ENCODE measurements at regions not wholly inside any gene's neighbourhood (a gene's known extent, or its start where the extent isn't known, plus 50 kb on each side); places are given as distances from the start of the nearest gene placed in this dataset.

DNA sequence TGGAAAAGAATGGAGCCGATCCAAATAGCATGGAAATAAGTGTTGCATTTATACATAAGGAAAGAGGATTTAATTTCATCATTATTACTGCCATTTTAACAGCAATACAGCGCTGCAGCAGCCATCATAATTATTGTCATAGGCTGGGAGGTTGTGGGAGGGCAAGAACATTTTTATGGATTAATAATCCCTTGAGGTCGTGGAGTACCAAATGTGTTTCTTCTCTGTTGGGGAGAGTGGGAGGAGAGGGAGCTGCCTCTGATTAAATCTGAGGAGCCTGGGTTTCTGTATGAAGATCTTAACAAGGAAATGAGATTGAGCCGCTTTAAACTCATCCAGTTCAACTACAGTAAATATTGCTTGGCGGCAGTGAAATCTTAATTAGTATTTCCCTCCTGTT lies 805.9 kb downstream of the PCDH17 start:
- TF ChIP-seq, protein P1, sequence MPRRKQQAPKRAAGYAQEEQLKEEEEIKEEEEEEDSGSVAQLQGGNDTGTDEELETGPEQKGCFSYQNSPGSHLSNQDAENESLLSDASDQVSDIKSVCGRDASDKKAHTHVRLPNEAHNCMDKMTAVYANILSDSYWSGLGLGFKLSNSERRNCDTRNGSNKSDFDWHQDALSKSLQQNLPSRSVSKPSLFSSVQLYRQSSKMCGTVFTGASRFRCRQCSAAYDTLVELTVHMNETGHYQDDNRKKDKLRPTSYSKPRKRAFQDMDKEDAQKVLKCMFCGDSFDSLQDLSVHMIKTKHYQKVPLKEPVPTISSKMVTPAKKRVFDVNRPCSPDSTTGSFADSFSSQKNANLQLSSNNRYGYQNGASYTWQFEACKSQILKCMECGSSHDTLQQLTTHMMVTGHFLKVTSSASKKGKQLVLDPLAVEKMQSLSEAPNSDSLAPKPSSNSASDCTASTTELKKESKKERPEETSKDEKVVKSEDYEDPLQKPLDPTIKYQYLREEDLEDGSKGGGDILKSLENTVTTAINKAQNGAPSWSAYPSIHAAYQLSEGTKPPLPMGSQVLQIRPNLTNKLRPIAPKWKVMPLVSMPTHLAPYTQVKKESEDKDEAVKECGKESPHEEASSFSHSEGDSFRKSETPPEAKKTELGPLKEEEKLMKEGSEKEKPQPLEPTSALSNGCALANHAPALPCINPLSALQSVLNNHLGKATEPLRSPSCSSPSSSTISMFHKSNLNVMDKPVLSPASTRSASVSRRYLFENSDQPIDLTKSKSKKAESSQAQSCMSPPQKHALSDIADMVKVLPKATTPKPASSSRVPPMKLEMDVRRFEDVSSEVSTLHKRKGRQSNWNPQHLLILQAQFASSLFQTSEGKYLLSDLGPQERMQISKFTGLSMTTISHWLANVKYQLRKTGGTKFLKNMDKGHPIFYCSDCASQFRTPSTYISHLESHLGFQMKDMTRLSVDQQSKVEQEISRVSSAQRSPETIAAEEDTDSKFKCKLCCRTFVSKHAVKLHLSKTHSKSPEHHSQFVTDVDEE (CRISPR knock-in tag; IDR thresholded peaks at IDR 0.05): no peak
- TF ChIP-seq ZFP30 (CRISPR knock-in tag; IDR thresholded peaks at IDR 0.05): no peak
- TF ChIP-seq PPARA (CRISPR knock-in tag; IDR thresholded peaks at IDR 0.05; ENCODE audit: borderline replicate concordance): no peak
- TF ChIP-seq SNAI2 (CRISPR knock-in tag; IDR thresholded peaks at IDR 0.05): no peak
- no peak for TF ChIP-seq RARB (CRISPR knock-in tag; IDR thresholded peaks at IDR 0.05)
- TF ChIP-seq ESRRG (CRISPR knock-in tag; IDR thresholded peaks at IDR 0.05): no peak
- TF ChIP-seq ZNF8 (CRISPR knock-in tag; IDR thresholded peaks at IDR 0.05): no peak
- no peak for TF ChIP-seq ARNTL (CRISPR knock-in tag; IDR thresholded peaks at IDR 0.05; ENCODE audit: borderline replicate concordance, low read depth)
- TF ChIP-seq, protein P2, sequence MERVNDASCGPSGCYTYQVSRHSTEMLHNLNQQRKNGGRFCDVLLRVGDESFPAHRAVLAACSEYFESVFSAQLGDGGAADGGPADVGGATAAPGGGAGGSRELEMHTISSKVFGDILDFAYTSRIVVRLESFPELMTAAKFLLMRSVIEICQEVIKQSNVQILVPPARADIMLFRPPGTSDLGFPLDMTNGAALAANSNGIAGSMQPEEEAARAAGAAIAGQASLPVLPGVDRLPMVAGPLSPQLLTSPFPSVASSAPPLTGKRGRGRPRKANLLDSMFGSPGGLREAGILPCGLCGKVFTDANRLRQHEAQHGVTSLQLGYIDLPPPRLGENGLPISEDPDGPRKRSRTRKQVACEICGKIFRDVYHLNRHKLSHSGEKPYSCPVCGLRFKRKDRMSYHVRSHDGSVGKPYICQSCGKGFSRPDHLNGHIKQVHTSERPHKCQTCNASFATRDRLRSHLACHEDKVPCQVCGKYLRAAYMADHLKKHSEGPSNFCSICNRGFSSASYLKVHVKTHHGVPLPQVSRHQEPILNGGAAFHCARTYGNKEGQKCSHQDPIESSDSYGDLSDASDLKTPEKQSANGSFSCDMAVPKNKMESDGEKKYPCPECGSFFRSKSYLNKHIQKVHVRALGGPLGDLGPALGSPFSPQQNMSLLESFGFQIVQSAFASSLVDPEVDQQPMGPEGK (CRISPR knock-in tag; IDR thresholded peaks at IDR 0.05; ENCODE audit: borderline replicate concordance): no peak
- TF ChIP-seq OSR1 (CRISPR knock-in tag; IDR thresholded peaks at IDR 0.05): no peak
- no peak for TF ChIP-seq ZC3H10 (CRISPR knock-in tag; IDR thresholded peaks at IDR 0.05)
- TF ChIP-seq, protein P3, sequence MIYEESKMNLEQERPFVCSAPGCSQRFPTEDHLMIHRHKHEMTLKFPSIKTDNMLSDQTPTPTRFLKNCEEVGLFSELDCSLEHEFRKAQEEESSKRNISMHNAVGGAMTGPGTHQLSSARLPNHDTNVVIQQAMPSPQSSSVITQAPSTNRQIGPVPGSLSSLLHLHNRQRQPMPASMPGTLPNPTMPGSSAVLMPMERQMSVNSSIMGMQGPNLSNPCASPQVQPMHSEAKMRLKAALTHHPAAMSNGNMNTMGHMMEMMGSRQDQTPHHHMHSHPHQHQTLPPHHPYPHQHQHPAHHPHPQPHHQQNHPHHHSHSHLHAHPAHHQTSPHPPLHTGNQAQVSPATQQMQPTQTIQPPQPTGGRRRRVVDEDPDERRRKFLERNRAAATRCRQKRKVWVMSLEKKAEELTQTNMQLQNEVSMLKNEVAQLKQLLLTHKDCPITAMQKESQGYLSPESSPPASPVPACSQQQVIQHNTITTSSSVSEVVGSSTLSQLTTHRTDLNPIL (CRISPR knock-in tag; IDR thresholded peaks at IDR 0.05; ENCODE audit: low read depth): no peak

Data from SK-N-SH treated with all-trans-retinoic acid at 6 μM for 48 hours (cell line).